CD4-positive, alpha-beta T cell treated with Interleukin-21 for 1 hour (primary cell): ENCODE measurements at regions not wholly inside any gene's neighbourhood (a gene's known extent, or its start where the extent isn't known, plus 50 kb on each side); places are given as distances from the start of the nearest gene placed in this dataset.

Source experiments
- DNase-seq: peaks from one replicate; pipeline ENCODE4 v3.0.0-alpha.2; 2020

GRCh38 chr5:2194949-2195348 lies 312.2 kb upstream of the IRX4 start:
- DNase-seq, result no peak

- no peak for DNase-seq
These were observed 311.5 kb upstream of the IRX4 start for GRCh38 chr5:2194236-2194555.

GRCh38 chr5:2193542-2194235 lies 311.0 kb upstream of the IRX4 start:
- no peak for DNase-seq

- DNase-seq, result no peak
These were observed 310.4 kb upstream of the IRX4 start for GRCh38 chr5:2193142-2193541.

- DNase-seq, result no peak
These were observed 309.8 kb upstream of the IRX4 start for GRCh38 chr5:2192496-2192895.

GRCh38 chr5:2191972-2192371 lies 309.2 kb upstream of the IRX4 start:
- DNase-seq, result no peak

- DNase-seq, result no peak
These were observed 307.8 kb upstream of the IRX4 start for GRCh38 chr5:2190549-2190948.

GRCh38 chr5:2188661-2189060 lies 305.9 kb upstream of the IRX4 start:
- DNase-seq, result no peak

GRCh38 chr5:2188137-2188536 lies 305.4 kb upstream of the IRX4 start:
- no peak for DNase-seq

- no peak for DNase-seq
These were observed 305.0 kb upstream of the IRX4 start for GRCh38 chr5:2187687-2188086.

- no peak for DNase-seq
These were observed 304.4 kb upstream of the IRX4 start for GRCh38 chr5:2187156-2187555.

- no peak for DNase-seq
These were observed 303.8 kb upstream of the IRX4 start for GRCh38 chr5:2186472-2187015.

- DNase-seq, result no peak
These were observed 303.1 kb upstream of the IRX4 start for GRCh38 chr5:2185646-2186471.

GRCh38 chr5:2184563-2185540 lies 302.1 kb upstream of the IRX4 start:
- no peak for DNase-seq

GRCh38 chr5:2184026-2184366 lies 301.3 kb upstream of the IRX4 start:
- no peak for DNase-seq

- no peak for DNase-seq
These were observed 300.7 kb upstream of the IRX4 start for GRCh38 chr5:2183154-2184025.

GRCh38 chr5:2182020-2182419 lies 299.3 kb upstream of the IRX4 start:
- DNase-seq, result no peak

- no peak for DNase-seq
These were observed 298.8 kb upstream of the IRX4 start for GRCh38 chr5:2181557-2181956.

GRCh38 chr5:2181149-2181548 lies 298.4 kb upstream of the IRX4 start:
- DNase-seq, result no peak

GRCh38 chr5:2180456-2180855 lies 297.7 kb upstream of the IRX4 start:
- no peak for DNase-seq

- DNase-seq, result no peak
These were observed 297.1 kb upstream of the IRX4 start for GRCh38 chr5:2179861-2180260.

- DNase-seq, result no peak
These were observed 295.8 kb upstream of the IRX4 start for GRCh38 chr5:2178528-2178927.
